ENCODE measurements at regions not wholly inside any gene's neighbourhood (a gene's known extent, or its start where the extent isn't known, plus 50 kb on each side); places are given as distances from the start of the nearest gene placed in this dataset.

DNA sequence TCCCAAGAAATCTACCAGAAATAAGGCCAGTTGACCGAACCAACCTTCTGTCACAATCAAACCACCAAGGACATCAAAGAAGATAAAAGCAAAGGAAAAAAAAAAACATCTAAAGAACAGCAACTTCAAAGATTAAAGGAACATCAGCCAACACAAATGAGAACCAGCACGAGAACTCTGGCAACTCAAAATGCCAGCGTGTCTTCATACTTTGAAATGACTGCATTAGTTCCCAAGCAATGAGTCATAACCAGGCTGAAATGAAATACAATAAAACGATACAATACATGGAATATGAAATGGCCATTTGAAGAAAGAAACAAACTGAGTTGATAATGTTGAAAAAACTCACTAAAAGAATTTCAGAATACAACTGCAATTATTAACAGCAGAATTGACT, 611.6 kb upstream of the GRIA3 start:
- TF ChIP-seq, protein P1, sequence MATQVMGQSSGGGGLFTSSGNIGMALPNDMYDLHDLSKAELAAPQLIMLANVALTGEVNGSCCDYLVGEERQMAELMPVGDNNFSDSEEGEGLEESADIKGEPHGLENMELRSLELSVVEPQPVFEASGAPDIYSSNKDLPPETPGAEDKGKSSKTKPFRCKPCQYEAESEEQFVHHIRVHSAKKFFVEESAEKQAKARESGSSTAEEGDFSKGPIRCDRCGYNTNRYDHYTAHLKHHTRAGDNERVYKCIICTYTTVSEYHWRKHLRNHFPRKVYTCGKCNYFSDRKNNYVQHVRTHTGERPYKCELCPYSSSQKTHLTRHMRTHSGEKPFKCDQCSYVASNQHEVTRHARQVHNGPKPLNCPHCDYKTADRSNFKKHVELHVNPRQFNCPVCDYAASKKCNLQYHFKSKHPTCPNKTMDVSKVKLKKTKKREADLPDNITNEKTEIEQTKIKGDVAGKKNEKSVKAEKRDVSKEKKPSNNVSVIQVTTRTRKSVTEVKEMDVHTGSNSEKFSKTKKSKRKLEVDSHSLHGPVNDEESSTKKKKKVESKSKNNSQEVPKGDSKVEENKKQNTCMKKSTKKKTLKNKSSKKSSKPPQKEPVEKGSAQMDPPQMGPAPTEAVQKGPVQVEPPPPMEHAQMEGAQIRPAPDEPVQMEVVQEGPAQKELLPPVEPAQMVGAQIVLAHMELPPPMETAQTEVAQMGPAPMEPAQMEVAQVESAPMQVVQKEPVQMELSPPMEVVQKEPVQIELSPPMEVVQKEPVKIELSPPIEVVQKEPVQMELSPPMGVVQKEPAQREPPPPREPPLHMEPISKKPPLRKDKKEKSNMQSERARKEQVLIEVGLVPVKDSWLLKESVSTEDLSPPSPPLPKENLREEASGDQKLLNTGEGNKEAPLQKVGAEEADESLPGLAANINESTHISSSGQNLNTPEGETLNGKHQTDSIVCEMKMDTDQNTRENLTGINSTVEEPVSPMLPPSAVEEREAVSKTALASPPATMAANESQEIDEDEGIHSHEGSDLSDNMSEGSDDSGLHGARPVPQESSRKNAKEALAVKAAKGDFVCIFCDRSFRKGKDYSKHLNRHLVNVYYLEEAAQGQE (IDR thresholded peaks at IDR 0.05; ENCODE audit: low read depth), result no peak
- TF ChIP-seq RAD21 (IDR thresholded peaks at IDR 0.05; ENCODE audit: low read depth), result no peak
- no peak for TF ChIP-seq USF1 (IDR thresholded peaks at IDR 0.05)
- TF ChIP-seq EGR1 (IDR thresholded peaks at IDR 0.05), result no peak
- TF ChIP-seq NFIC (IDR thresholded peaks at IDR 0.05), result no peak
- no peak for TF ChIP-seq TAF1 (IDR thresholded peaks at IDR 0.05; ENCODE audit: low read depth)
- TF ChIP-seq CREB1 (IDR thresholded peaks at IDR 0.05; ENCODE audit: low read depth), result no peak
- TF ChIP-seq TEAD4 (IDR thresholded peaks at IDR 0.05), result no peak
- no peak for TF ChIP-seq FOXM1 (IDR thresholded peaks at IDR 0.05; ENCODE audit: borderline replicate concordance, low read depth)
- no peak for TF ChIP-seq CEBPB (IDR thresholded peaks at IDR 0.05)
- TF ChIP-seq YY1 (IDR thresholded peaks at IDR 0.05; ENCODE audit: low read depth), result no peak
- TF ChIP-seq MAX (IDR thresholded peaks at IDR 0.05), result no peak
- TF ChIP-seq EP300 (IDR thresholded peaks at IDR 0.05; ENCODE audit: borderline replicate concordance), result no peak
- no peak for TF ChIP-seq ZBTB7A (IDR thresholded peaks at IDR 0.05; ENCODE audit: low read depth)
